GM18508 (cell line): ENCODE measurements at regions not wholly inside any gene's neighbourhood (a gene's known extent, or its start where the extent isn't known, plus 50 kb on each side); places are given as distances from the start of the nearest gene placed in this dataset.
"Not testable (repeated sequence)": the region's sequence is repeated elsewhere in the genome, so short reads cannot be mapped to it uniquely, and the experiment has no call there.

Experiments
- ATAC-seq: cut with Tn5 transposase; IDR thresholded peaks from one replicate; pipeline ENCODE4 v1.9.1; 2021; ENCODE audit warnings: moderate number of reproducible peaks; ENCODE audit not compliant: insufficient read depth, unreplicated experiment

DNA sequence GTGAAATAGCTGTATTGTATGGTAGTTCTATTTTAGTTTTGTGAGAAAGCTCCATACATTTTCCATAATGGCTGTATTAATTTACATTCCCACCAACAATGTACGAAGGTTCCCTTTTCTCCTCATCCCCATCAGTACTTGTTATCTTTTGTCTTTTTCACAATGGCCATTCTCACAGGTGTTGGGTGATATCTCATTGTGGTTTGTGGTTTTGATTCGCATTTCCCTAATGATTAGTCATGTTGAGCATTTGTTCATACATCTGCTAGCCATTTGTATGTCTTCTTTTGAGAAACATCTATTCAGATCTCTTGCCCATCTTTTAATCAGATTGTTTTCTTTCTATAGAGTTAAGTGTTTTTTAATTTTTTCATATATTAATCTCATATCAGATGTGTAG, 931.9 kb downstream of the IGSF11 start:
- ATAC-seq, result peak; percentile 68

DNA sequence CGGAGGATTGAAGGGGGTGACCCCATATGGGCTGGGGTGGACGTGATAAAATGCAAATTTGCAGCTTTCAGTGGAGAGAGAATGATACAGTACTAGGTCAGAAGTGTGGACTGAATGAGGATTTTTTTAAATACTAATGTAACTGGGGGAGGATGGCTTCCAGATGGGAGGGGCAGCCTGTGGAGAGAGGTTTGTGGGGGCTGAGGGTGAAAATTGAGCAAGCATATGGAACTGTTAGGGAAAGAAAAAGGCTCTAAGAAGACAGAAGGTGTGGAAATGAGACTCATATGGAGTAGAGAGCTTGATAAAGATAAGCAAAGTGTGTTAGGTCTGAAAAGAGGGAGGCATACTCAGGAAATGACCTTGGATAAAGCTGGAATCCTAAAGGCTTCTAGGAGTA, 926.4 kb downstream of the IGSF11 start:
- ATAC-seq, result no peak

GRCh38 chr3:118108769-118109168, 925.9 kb downstream of the IGSF11 start:
- no peak for ATAC-seq

- ATAC-seq, result no peak
Measured at GRCh38 chr3:118110211-118110610, 924.4 kb downstream of the IGSF11 start.

- no peak for ATAC-seq
Measured at GRCh38 chr3:118116991-118117390, 917.7 kb downstream of the IGSF11 start.

DNA sequence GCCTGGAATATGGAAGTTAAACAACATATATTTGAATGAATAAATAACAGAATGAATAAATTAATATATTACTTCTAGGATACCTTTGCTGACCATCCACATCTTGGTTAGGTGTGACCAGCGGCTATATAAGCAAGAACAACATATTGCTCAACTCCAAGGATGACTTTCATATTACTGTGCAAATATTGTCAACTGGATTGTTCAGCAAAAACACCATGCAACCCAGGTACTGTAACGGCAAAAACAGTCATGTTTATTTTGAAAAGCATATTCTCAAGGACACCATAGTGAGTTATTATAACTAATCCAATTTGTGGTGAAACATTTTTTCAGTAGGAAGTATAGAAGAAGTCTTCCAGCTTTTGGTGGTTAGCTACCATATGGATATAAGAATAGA, 907.9 kb downstream of the IGSF11 start:
- ATAC-seq, result no peak

DNA sequence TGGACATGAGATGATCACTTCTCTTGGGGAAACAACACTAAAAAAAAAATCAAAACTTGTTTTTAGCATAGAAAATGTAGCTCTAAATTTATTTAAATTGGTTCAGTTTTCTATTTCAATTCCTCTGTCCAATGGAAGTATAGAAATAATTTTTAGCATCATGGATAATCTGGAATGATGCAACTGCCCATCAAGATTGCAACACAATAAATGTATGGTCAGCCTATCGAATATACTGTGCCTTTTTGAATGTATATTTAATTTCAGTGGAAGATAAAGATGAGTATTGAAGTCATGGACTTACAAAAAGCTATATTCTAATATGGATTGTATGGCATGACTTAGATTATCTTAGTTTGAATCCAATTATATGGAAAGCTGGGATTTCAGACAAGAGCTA, 906.7 kb downstream of the IGSF11 start:
- no peak for ATAC-seq

DNA sequence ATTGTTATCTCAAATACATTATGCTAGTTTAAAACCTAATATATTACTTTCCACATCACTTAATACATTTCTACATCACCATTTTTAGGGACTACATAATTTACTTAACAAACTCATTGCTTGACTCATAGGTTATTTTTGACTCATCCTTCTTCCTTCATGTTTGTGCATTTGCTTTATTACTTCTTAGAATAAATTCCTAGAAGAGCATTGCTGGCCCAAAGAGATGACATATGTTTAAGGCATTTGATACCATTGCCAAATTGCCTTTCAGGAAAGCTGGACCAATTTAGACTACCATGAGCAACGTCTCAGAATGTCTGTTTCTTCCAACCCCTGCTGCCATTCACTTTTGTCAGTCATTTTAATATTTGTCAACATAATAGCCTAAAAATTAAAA, 905.8 kb downstream of the IGSF11 start:
- ATAC-seq, result no peak

- no peak for ATAC-seq
Measured at GRCh38 chr3:118137778-118138177, 896.9 kb downstream of the IGSF11 start.

DNA sequence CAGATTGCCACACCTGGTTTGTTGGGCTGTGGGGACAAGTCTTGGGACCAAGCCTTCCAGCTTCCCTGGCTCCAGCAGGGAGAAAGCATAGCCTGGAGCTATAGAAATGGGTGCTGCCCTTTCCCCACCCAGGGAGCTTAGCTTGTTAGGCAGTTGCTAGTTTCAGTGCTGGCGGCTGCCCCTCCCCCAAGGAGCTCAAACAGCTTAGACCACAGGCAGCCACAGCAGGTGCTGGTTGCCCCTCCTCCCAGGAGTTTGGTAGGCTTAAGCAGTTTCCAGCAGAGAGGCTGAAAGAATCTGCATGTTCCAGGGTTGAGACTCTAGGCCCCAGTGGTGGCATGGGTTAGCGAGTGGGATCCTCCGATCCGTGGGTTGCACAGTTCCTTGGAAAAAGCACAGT, 889.7 kb downstream of the IGSF11 start:
- ATAC-seq, result no peak

DNA sequence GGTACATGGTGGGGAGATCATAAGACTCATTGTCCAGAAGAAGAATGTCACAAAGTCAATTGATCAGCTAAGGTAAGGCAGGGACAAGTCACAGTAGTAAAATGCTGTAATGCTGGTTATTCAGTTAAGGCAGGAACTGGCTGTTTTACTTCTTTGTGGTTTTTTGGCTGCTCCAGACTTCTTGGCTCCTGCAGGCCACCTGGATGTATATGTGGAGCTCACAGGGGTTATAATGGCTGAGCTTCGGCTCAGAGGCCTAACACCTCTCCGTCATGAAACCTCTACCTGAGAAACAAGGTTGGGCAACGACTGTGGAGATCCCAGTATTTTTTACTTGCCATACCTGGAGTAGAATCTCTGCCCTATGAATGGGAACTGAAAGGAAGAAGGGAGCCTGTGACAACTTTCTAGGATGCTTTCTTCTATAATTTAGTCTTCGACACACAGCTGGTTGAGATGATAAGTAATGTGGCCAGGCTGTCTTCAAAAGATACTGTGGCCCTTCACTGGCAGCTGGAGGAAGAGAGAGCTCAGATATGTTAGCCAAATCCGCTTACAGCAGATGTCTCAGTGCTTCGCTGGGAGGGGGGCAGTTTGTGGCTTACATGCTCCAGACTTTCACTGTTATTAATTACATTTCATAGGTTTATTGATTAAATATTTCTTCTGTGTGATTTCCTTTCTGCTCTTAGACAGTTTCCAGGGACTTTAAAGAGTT, 887.8 kb downstream of the IGSF11 start:
- no peak for ATAC-seq

GRCh38 chr3:118151164-118151563, 883.5 kb downstream of the IGSF11 start:
- ATAC-seq, result no peak

GRCh38 chr3:118162627-118163588, 871.7 kb downstream of the IGSF11 start:
- ATAC-seq, result not testable (repeated sequence)

DNA sequence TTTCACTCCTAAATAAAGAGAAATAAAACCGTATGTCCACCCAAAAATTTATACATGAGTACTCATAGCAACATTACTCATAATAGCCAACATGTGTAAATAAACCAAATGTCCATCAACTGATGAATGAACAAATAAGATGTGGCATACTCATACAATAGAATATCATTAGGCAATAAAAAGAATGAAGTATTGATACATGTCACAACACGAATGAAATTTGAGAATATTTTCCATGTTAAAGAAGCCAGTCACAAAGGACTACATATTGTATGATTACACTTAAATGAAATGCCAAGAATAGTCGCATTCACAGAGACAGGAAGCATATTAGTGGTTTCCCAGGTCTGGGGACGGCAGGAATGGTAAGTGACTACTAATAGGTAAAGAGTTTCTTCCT, 869.2 kb downstream of the IGSF11 start:
- ATAC-seq, result no peak

GRCh38 chr3:118167571-118167970, 867.1 kb downstream of the IGSF11 start:
- no peak for ATAC-seq

DNA sequence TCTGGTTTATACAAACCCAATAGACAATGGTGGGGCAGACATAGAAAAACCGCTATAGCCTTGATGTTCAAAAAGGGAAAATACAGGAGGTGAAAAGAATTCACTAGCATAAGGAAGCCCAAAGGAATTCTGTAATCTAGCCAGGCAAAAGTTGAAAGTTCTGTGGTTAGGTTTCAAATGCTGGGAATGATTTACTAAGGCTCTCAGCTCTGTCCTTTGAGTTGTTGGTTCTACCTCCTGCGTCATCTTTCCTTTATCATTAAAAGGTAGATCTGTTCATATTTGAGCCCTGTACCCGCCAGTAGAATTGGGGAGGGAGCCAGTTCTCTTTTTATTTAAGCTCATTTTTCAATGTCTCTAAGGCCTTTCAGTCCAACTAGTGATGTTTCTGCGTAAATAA, 866.5 kb downstream of the IGSF11 start:
- no peak for ATAC-seq

- ATAC-seq, result no peak
Measured at GRCh38 chr3:118171236-118171852, 863.3 kb downstream of the IGSF11 start.

DNA sequence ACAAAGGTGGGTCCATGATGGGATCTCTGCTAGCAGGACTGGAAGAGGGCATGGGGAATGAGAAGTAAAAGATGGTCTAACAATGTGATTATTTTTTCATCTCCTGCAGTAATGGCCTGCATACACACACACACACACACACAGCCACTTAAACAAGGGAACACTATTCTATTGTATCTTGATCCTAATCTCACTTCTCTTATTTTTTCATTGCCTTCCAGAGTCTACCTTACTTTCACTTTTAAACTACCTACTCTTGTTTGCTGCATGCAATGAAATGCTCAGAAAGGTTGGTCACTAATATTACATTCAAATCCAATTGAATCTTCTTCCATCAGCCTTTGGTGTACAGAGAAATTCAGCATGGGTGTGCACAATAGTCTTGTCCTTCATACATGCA, 853.8 kb downstream of the IGSF11 start:
- no peak for ATAC-seq

DNA sequence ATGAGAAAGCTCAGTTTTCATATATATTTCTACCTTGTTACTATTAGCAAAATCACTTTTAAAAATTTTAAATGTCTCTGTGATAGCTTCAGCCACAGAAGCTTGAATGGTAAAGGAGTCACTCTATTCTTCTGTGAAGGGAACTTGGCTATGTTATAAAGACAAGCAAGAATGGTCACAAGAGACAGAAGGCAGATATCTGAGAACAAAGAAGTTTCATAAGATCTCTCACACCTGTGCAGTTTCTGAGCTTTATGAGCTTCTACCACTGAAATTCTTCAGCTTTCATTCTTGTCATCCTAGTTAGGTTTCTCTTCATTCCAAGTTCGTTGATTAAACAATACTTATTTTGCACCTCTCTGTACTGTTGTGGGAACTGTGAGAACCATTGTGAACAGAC, 853.4 kb downstream of the IGSF11 start:
- no peak for ATAC-seq

- ATAC-seq, result no peak
Measured at GRCh38 chr3:118186051-118186450, 848.6 kb downstream of the IGSF11 start.

GRCh38 chr3:118187221-118187620, 847.4 kb downstream of the IGSF11 start:
- ATAC-seq, result no peak
